GM19372 (cell line): ENCODE measurements at regions not wholly inside any gene's neighbourhood (a gene's known extent, or its start where the extent isn't known, plus 50 kb on each side); places are given as distances from the start of the nearest gene placed in this dataset.

Experiments used
- ATAC-seq: cut with Tn5 transposase; IDR thresholded peaks from one replicate; pipeline ENCODE4 v1.9.1; 2021; ENCODE audit warnings: mild to moderate bottlenecking, low read depth, moderate library complexity; ENCODE audit not compliant: unreplicated experiment

- no peak for ATAC-seq
Observed at GRCh38 chr2:56099963-56100362, 83.8 kb upstream of the CCDC85A start.

GRCh38 chr2:56100791-56101312 is 82.9 kb upstream of the CCDC85A start:
- no peak for ATAC-seq

- no peak for ATAC-seq
Observed at GRCh38 chr2:56102098-56102497, 81.7 kb upstream of the CCDC85A start.

- no peak for ATAC-seq
Observed at GRCh38 chr2:56102866-56103265, 80.9 kb upstream of the CCDC85A start.

DNA sequence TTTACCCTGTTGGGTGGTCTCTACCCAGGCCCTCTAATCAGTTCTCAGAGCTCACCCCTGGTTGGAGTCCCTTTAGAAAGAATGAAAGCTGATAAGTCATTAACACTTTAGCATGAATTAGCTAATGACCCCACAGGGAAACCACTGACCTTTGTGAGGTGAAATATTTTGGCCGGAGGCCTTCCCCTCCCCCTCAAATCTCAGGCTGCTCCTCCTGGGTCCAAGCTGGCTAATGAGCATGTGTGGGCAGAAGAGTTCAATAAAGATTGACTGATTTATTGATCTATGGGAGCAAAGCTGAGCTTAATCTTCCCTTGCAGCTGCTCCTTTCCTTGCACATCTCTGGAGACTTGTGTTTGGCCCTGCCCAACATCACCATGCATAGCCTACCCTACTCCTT is 78.8 kb upstream of the CCDC85A start:
- ATAC-seq: no peak

- no peak for ATAC-seq
Observed at GRCh38 chr2:56107502-56108220, 76.1 kb upstream of the CCDC85A start.

- no peak for ATAC-seq
Observed at GRCh38 chr2:56108806-56109205, 75.0 kb upstream of the CCDC85A start.

- no peak for ATAC-seq
Observed at GRCh38 chr2:56109994-56110393, 73.8 kb upstream of the CCDC85A start.

- ATAC-seq: no peak
Observed at GRCh38 chr2:56113382-56113975, 70.3 kb upstream of the CCDC85A start.

DNA sequence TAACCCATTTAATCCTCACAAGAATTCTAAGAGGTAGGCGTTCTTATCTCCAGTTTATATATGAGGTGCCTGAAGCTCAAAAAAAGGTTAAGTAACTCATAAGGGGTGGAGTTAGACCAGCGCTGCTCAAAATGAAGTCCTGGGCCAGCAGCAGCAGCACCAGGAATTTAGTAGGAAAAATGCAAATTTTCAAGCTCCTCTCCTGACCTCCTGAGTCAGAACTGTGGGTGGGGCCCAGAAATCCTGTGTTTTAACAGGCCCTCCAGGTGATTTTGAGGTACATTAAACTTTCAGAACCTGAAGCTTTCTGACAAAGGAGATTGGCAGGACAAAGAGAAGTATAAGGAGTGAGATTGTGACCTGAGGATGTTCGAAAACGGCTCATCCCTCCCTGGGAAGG is 66.0 kb upstream of the CCDC85A start:
- ATAC-seq: no peak

- ATAC-seq: no peak
Observed at GRCh38 chr2:56118474-56118873, 65.3 kb upstream of the CCDC85A start.

DNA sequence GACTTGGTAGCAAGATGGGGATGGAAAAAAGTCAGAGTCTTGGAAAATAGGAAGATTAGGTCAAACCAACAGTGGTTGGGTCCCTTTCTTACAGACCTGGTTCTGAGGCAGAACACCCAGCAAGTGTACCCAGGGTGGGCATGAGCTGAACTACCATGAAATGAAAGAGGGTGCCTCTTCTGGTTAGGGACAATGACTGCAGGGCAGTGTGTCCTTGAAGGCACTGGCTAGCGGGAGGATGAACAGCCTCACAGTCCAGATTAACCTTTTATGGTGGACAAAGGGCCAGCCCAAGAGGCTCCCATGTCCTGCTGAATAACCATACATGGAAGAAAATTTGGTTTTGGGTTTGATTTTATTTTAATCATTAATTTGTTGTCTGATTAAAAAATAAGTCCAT is 61.8 kb upstream of the CCDC85A start:
- no peak for ATAC-seq

GRCh38 chr2:56123538-56123937 is 60.3 kb upstream of the CCDC85A start:
- ATAC-seq: no peak

DNA sequence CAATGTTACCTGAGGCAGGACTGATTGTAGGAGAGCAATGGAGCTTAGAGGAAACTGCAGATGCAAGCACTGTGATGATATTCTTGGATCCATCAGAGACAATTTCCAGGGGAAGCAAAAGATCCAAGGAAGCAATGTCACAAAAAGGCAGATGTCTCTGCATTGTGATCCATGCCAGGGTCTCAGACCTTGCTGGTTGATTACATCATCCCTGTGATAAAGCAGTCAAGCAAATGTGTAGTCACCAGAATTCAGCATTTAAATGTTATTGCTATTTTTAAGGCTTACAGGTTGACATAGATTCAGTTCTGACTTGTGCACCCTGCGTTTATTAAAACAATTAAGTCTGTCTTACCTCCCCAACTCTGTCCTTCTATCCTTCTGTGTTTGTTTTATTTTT is 56.8 kb upstream of the CCDC85A start:
- ATAC-seq: no peak

- ATAC-seq: no peak
Observed at GRCh38 chr2:56127463-56128152, 56.2 kb upstream of the CCDC85A start.

- ATAC-seq: no peak
Observed at GRCh38 chr2:56128235-56128634, 55.6 kb upstream of the CCDC85A start.

DNA sequence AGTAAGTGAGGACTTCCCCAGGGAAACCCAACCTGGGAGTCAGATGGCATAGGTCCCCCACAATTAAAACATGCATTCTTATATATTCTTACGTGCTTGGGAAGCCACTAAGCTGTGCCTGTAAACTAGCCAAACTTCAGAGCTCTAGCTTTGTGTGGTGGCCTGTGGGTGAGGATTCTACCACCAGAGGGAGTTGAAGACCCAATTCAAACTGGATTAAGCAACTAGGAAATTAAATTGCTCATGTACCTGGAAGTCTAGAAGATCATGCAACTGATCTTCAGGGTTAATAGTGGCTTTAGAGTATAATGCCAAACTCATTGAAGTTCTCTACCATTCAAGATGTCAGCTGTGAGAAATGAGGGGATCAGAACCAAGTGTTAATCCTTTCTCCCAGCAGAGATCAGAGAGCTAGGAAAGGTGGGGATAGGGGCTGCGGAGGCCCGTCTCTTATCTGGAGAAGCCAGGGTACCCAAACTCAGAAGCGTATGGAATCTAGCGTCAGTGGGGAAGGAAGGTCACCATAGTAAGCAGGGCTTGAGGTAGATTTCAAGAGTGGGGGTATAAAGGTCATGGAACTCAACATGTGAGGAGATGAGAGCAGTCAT is 53.2 kb upstream of the CCDC85A start:
- no peak for ATAC-seq

DNA sequence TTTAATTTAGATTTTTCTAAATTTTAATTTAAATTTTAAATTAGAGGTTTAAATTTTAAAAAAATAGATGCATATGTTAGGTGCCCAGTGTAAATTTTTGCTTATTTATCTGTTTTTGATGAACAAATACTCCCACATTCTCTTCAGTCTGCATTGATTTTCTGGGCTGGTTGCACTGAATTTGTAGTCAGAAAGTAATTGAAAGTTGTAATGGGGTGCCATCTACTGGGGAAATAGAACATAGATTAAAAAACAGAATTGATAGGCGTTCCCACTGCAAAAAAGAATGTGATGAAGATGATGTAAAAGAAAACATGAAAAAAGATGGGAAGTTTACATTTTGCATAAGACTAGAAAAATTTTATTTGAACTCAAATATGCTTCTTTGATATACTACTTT is 51.7 kb upstream of the CCDC85A start:
- ATAC-seq: no peak

- ATAC-seq: no peak
Observed at GRCh38 chr2:56133441-56133840, 50.3 kb upstream of the CCDC85A start.

- no peak for ATAC-seq
Observed at GRCh38 chr2:56133931-56134629, 49.7 kb upstream of the CCDC85A start.
